Upper lobe of left lung (tissue), 6 donors: ENCODE measurements at regions not wholly inside any gene's neighbourhood (a gene's known extent, or its start where the extent isn't known, plus 50 kb on each side); places are given as distances from the start of the nearest gene placed in this dataset.

Experiments
- ATAC-seq, 2 donors: fragments of 200-7000 bp; cut with Tn5 transposase; one replicate each; pipeline ENCODE4 v1.9.1; 2022; ENCODE audit warnings: mild to moderate bottlenecking in 2 of 2, moderate library complexity in 2 of 2; ENCODE audit not compliant: low FRiP score in 2 of 2
- DNase-seq, 2 donors: peaks; one replicate each; pipeline ENCODE4 v3.0.0-alpha.2; 2019 to 2020
- H3K27ac ChIP-seq, 4 donors: fragments of 200-600 bp; sonication (generic); one replicate each; pipeline ENCODE4 v1.5.1; 2016 to 2019
- H3K27me3 ChIP-seq, 4 donors: fragments of 200-600 bp; sonication (generic); one replicate each; pipeline ENCODE4 v1.5.1; 2017 to 2019
- H3K36me3 ChIP-seq, 4 donors: fragments of 200-600 bp; sonication (generic); one replicate each; pipeline ENCODE4 v1.5.1; 2016 to 2019
- H3K4me1 ChIP-seq, 4 donors: fragments of 200-600 bp; sonication (generic); one replicate each; pipeline ENCODE4 v1.5.1; 2018 to 2019
- H3K4me3 ChIP-seq, 4 donors: fragments of 200-600 bp; sonication (generic); one replicate each; pipeline ENCODE4 v1.5.1; 2017 to 2019; ENCODE audit warnings: mild to moderate bottlenecking in 2 of 4, moderate library complexity in 1 of 4
- H3K9me3 ChIP-seq, 4 donors: fragments of 200-600 bp; sonication (generic); one replicate each; pipeline ENCODE4 v1.5.1; 2018 to 2019
- CTCF ChIP-seq, 6 experiments: fragments of 450-650 bp in 4 of 6; fragments of 200-600 bp in 2 of 6; sonication (generic) in 2 of 6; IDR thresholded peaks; one replicate each; pipeline ENCODE4 v1.5.1; 2016 to 2019; ENCODE audit warnings: antibody characterized with exemption in 6 of 6
- EP300 ChIP-seq, 4 donors: sonication (generic); formaldehyde crosslinking; IDR thresholded peaks; one replicate each; pipeline ENCODE4 v1.5.1; 2017; ENCODE audit warnings: antibody characterized with exemption in 4 of 4, control low read depth in 2 of 4
- POLR2A ChIP-seq, 4 donors: fragments of 450-650 bp; IDR thresholded peaks; one replicate each; pipeline ENCODE4 v1.5.1; 2016 to 2017; ENCODE audit warnings: antibody characterized with exemption in 4 of 4, mild to moderate bottlenecking in 2 of 4
- POLR2AphosphoS5 ChIP-seq, 2 donors: sonication (generic); formaldehyde crosslinking; IDR thresholded peaks; one replicate each; pipeline ENCODE4 v1.5.1; 2017; ENCODE audit warnings: antibody characterized with exemption in 2 of 2
- WGBS, 2 donors: methylation state at CpG; one replicate each; pipeline ENCODE4 v1.1.5; 2017 to 2018; 5-methylcytosine and 5-hydroxymethylcytosine counted together
- donor health status: DM: no; HTN: no; CAD: no; lungs with moderate emphysema.
- donor health status: DM: no; HTN: yes; CAD: no; lungs with severe emphysema.

GRCh38 chr18:77949355-77949973 lies 699.8 kb downstream of the GALR1 start:
- Histone ChIP-seq H3K9me3 (peaks cover 0 to 5% (median 0%) of the 10 kb centered on the region in 4 donors), H3K27me3 (no peaks in the 10 kb centered on the region), H3K4me3 (no peak overlapping the region), H3K36me3 (no peaks in the 10 kb centered on the region), H3K4me1 (no peaks in the 10 kb centered on the region), H3K27ac (no peak overlapping the region)
- DNase-seq, result no peak
- ATAC-seq, result no peak
- TF ChIP-seq POLR2AphosphoS5 (IDR thresholded peaks at IDR 0.05) (no peak), POLR2A (IDR thresholded peaks at IDR 0.05) (no peak), EP300 (IDR thresholded peaks at IDR 0.05) (no peak), CTCF (IDR thresholded peaks at IDR 0.05) (no peak)
- 83 to 84% methylated on average over 7 of the region's 7 CpGs for WGBS, 2 donors

- H3K4me1 ChIP-seq, result no peaks in the 10 kb centered on the region
- no peak overlapping the region for H3K27ac ChIP-seq
- no peak for ATAC-seq
- no peak for TF ChIP-seq CTCF (IDR thresholded peaks at IDR 0.05)
- no peak for TF ChIP-seq POLR2AphosphoS5 (IDR thresholded peaks at IDR 0.05)
- TF ChIP-seq EP300 (IDR thresholded peaks at IDR 0.05), result no peak
- TF ChIP-seq POLR2A (IDR thresholded peaks at IDR 0.05), result no peak
- H3K27me3 ChIP-seq, result no peaks in the 10 kb centered on the region
- no peaks in the 10 kb centered on the region for H3K36me3 ChIP-seq
- H3K9me3 ChIP-seq, result no peaks in the 10 kb centered on the region
- WGBS, 2 donors, result 65 to 69% methylated on average over 1 of the region's 1 CpG
- H3K4me3 ChIP-seq, result no peak overlapping the region
- no peak for DNase-seq
Measured at GRCh38 chr18:77959248-77959647, 709.6 kb downstream of the GALR1 start.

GRCh38 chr18:77960791-77961410 lies 711.3 kb downstream of the GALR1 start:
- DNase-seq, result no peak
- no peak for ATAC-seq
- no peaks in the 10 kb centered on the region for H3K9me3 ChIP-seq
- H3K36me3 ChIP-seq, result no peaks in the 10 kb centered on the region
- H3K4me1 ChIP-seq, result no peaks in the 10 kb centered on the region
- H3K27ac ChIP-seq, result no peak overlapping the region
- no peaks in the 10 kb centered on the region for H3K27me3 ChIP-seq
- no peak for TF ChIP-seq EP300 (IDR thresholded peaks at IDR 0.05)
- TF ChIP-seq CTCF (IDR thresholded peaks at IDR 0.05), result no peak
- WGBS, 2 donors, result 69 to 79% methylated on average over 7 of the region's 7 CpGs
- no peak overlapping the region for H3K4me3 ChIP-seq

GRCh38 chr18:77967071-77967470 lies 717.4 kb downstream of the GALR1 start:
- DNase-seq, result no peak
- TF ChIP-seq EP300 (IDR thresholded peaks at IDR 0.05), result no peak
- no peak for TF ChIP-seq POLR2A (IDR thresholded peaks at IDR 0.05)
- TF ChIP-seq CTCF (IDR thresholded peaks at IDR 0.05), result no peak
- Histone ChIP-seq H3K9me3 (no peaks in the 10 kb centered on the region), H3K4me3 (no peak overlapping the region), H3K4me1 (no peaks in the 10 kb centered on the region), H3K27me3 (no peaks in the 10 kb centered on the region), H3K36me3 (no peaks in the 10 kb centered on the region), H3K27ac (no peak overlapping the region)
- ATAC-seq, result no peak
- WGBS, 2 donors, result 65 to 76% methylated on average over 5 of the region's 5 CpGs

- H3K27ac ChIP-seq, result no peak overlapping the region
- DNase-seq (no peak), ATAC-seq (no peak)
- no peaks in the 10 kb centered on the region for H3K4me1 ChIP-seq
- 75 to 80% methylated on average over 3 of the region's 3 CpGs for WGBS, 2 donors
- TF ChIP-seq EP300 (IDR thresholded peaks at IDR 0.05) (no peak), POLR2AphosphoS5 (IDR thresholded peaks at IDR 0.05) (no peak), CTCF (IDR thresholded peaks at IDR 0.05) (no peak), POLR2A (IDR thresholded peaks at IDR 0.05) (no peak)
- no peaks in the 10 kb centered on the region for H3K36me3 ChIP-seq
- no peaks in the 10 kb centered on the region for H3K27me3 ChIP-seq
- no peaks in the 10 kb centered on the region for H3K9me3 ChIP-seq
- H3K4me3 ChIP-seq, result no peak overlapping the region
Measured at GRCh38 chr18:77967791-77968190, 718.1 kb downstream of the GALR1 start.
